Astrocyte (in vitro differentiated cells and primary cell): ENCODE measurements at regions not wholly inside any gene's neighbourhood (a gene's known extent, or its start where the extent isn't known, plus 50 kb on each side); places are given as distances from the start of the nearest gene placed in this dataset.

Experiments used
- EZH2 ChIP-seq: IDR thresholded peaks from 2 replicates; pipeline ENCODE4 v1.6.1; 2012; ENCODE audit warnings: mild to moderate bottlenecking, low read length, inconsistent platforms; ENCODE audit not compliant: insufficient read depth
- TF ChIP-seq, protein P1 (sequence below): IDR thresholded peaks from 2 replicates; pipeline ENCODE4 v1.5.1; 2011; ENCODE audit warnings: low read depth, mild to moderate bottlenecking, inconsistent platforms, low read length, moderate library complexity; ENCODE audit not compliant: insufficient read depth

GRCh38 chr9:129390541-129390940, 212.5 kb upstream of the IER5L start:
- no peak for TF ChIP-seq EZH2
- TF ChIP-seq, protein P1, sequence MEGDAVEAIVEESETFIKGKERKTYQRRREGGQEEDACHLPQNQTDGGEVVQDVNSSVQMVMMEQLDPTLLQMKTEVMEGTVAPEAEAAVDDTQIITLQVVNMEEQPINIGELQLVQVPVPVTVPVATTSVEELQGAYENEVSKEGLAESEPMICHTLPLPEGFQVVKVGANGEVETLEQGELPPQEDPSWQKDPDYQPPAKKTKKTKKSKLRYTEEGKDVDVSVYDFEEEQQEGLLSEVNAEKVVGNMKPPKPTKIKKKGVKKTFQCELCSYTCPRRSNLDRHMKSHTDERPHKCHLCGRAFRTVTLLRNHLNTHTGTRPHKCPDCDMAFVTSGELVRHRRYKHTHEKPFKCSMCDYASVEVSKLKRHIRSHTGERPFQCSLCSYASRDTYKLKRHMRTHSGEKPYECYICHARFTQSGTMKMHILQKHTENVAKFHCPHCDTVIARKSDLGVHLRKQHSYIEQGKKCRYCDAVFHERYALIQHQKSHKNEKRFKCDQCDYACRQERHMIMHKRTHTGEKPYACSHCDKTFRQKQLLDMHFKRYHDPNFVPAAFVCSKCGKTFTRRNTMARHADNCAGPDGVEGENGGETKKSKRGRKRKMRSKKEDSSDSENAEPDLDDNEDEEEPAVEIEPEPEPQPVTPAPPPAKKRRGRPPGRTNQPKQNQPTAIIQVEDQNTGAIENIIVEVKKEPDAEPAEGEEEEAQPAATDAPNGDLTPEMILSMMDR = no peak
